ENCODE measurements at regions not wholly inside any gene's neighbourhood (a gene's known extent, or its start where the extent isn't known, plus 50 kb on each side); places are given as distances from the start of the nearest gene placed in this dataset.
A peak's percentile ranks its signal among the peaks of the same experiment; 100 is the strongest.

- intact Hi-C loops (cut with DNase I) = no loop called here
- ATAC-seq (ENCODE audit: low FRiP score) = no peak
- Histone ChIP-seq H3K9me3 (ENCODE audit: control insufficient read depth, low read length) (no peaks in the 10 kb centered on the region), H3K4me3 (ENCODE audit: low read length in 2 of 2) (no peak overlapping the region), H3K27me3 (ENCODE audit: control insufficient read depth in 1 of 2, insufficient read depth in 2 of 2, low read length in 1 of 2) (no peaks in the 10 kb centered on the region), H3K27ac (ENCODE audit: low read depth in 1 of 2, low read length in 2 of 2) (no peak overlapping the region), H3K36me3 (ENCODE audit: control insufficient read depth in 1 of 2, insufficient read depth in 2 of 2, low read length in 1 of 2) (no peaks in the 10 kb centered on the region), H3K4me1 (ENCODE audit: control insufficient read depth in 1 of 2, insufficient read depth in 2 of 2, low read length in 2 of 2) (no peaks in the 10 kb centered on the region)
- WGBS, 2 donors = 38 to 59% methylated on average over 1 of the region's 1 CpG
- DNase-seq = no peak
These were observed 232.0 kb downstream of the SOCS6 start for GRCh38 chr18:70520867-70521266.

GRCh38 chr18:70513502-70514171 is 224.8 kb downstream of the SOCS6 start:
- intact Hi-C loops (cut with DNase I) = no loop called here
- no peaks in the 10 kb centered on the region for H3K9me3 ChIP-seq (ENCODE audit: control insufficient read depth, low read length)
- no peaks in the 10 kb centered on the region for H3K4me1 ChIP-seq (ENCODE audit: control insufficient read depth in 1 of 2, insufficient read depth in 2 of 2, low read length in 2 of 2)
- WGBS, 2 donors = 77 to 84% methylated on average over 9 of the region's 9 CpGs
- DNase-seq (no peak), ATAC-seq (ENCODE audit: low FRiP score) (no peak)
- no peak overlapping the region for H3K27ac ChIP-seq (ENCODE audit: low read depth in 1 of 2, low read length in 2 of 2)
- H3K36me3 ChIP-seq (ENCODE audit: control insufficient read depth in 1 of 2, insufficient read depth in 2 of 2, low read length in 1 of 2) = no peaks in the 10 kb centered on the region
- H3K4me3 ChIP-seq (ENCODE audit: low read length in 2 of 2) = no peak overlapping the region
- no peaks in the 10 kb centered on the region for H3K27me3 ChIP-seq (ENCODE audit: control insufficient read depth in 1 of 2, insufficient read depth in 2 of 2, low read length in 1 of 2)

- Histone ChIP-seq H3K4me3 (ENCODE audit: low read length in 2 of 2) (no peak overlapping the region), H3K27me3 (ENCODE audit: control insufficient read depth in 1 of 2, insufficient read depth in 2 of 2, low read length in 1 of 2) (no peaks in the 10 kb centered on the region), H3K4me1 (ENCODE audit: control insufficient read depth in 1 of 2, insufficient read depth in 2 of 2, low read length in 2 of 2) (no peaks in the 10 kb centered on the region), H3K27ac (ENCODE audit: low read depth in 1 of 2, low read length in 2 of 2) (no peak overlapping the region), H3K9me3 (ENCODE audit: control insufficient read depth, low read length) (no peaks in the 10 kb centered on the region), H3K36me3 (ENCODE audit: control insufficient read depth in 1 of 2, insufficient read depth in 2 of 2, low read length in 1 of 2) (no peaks in the 10 kb centered on the region)
- intact Hi-C loops (cut with DNase I) = no loop called here
- ATAC-seq (ENCODE audit: low FRiP score) (no peak), DNase-seq (no peak)
- 56 to 69% methylated on average over 4 of the region's 4 CpGs for WGBS, 2 donors
These were observed 219.1 kb downstream of the SOCS6 start for GRCh38 chr18:70507970-70508369.

- Histone ChIP-seq H3K27me3 (ENCODE audit: control insufficient read depth in 1 of 2, insufficient read depth in 2 of 2, low read length in 1 of 2) (no peaks in the 10 kb centered on the region), H3K36me3 (ENCODE audit: control insufficient read depth in 1 of 2, insufficient read depth in 2 of 2, low read length in 1 of 2) (no peaks in the 10 kb centered on the region), H3K9me3 (ENCODE audit: control insufficient read depth, low read length) (no peaks in the 10 kb centered on the region), H3K4me1 (ENCODE audit: control insufficient read depth in 1 of 2, insufficient read depth in 2 of 2, low read length in 2 of 2) (no peaks in the 10 kb centered on the region), H3K4me3 (ENCODE audit: low read length in 2 of 2) (no peak overlapping the region), H3K27ac (ENCODE audit: low read depth in 1 of 2, low read length in 2 of 2) (no peak overlapping the region)
- WGBS, 2 donors = 65 to 67% methylated on average over 4 of the region's 4 CpGs
- ATAC-seq (ENCODE audit: low FRiP score) (no peak), DNase-seq (no peak)
- intact Hi-C loops (cut with DNase I) = no loop called here
These were observed 217.7 kb downstream of the SOCS6 start for GRCh38 chr18:70506511-70506910.

GRCh38 chr18:70503060-70503459 is 214.2 kb downstream of the SOCS6 start:
- no peaks in the 10 kb centered on the region for H3K36me3 ChIP-seq (ENCODE audit: control insufficient read depth in 1 of 2, insufficient read depth in 2 of 2, low read length in 1 of 2)
- intact Hi-C loops (cut with DNase I) = no loop called here

GRCh38 chr18:70501358-70501757 is 212.5 kb downstream of the SOCS6 start:
- ATAC-seq (ENCODE audit: low FRiP score) (no peak), DNase-seq (no peak)
- H3K27ac ChIP-seq (ENCODE audit: low read depth in 1 of 2, low read length in 2 of 2) = no peak overlapping the region
- 21 to 28% methylated on average over 4 of the region's 4 CpGs for WGBS, 2 donors
- H3K9me3 ChIP-seq (ENCODE audit: control insufficient read depth, low read length) = no peaks in the 10 kb centered on the region
- intact Hi-C loops (cut with DNase I) = no loop called here
- no peaks in the 10 kb centered on the region for H3K4me1 ChIP-seq (ENCODE audit: control insufficient read depth in 1 of 2, insufficient read depth in 2 of 2, low read length in 2 of 2)
- H3K27me3 ChIP-seq (ENCODE audit: control insufficient read depth in 1 of 2, insufficient read depth in 2 of 2, low read length in 1 of 2) = no peaks in the 10 kb centered on the region
- no peaks in the 10 kb centered on the region for H3K36me3 ChIP-seq (ENCODE audit: control insufficient read depth in 1 of 2, insufficient read depth in 2 of 2, low read length in 1 of 2)
- H3K4me3 ChIP-seq (ENCODE audit: low read length in 2 of 2) = no peak overlapping the region

More at GRCh38 chr18:70503060-70503459, 214.2 kb downstream of the SOCS6 start:
- Histone ChIP-seq H3K27ac (ENCODE audit: low read depth in 1 of 2, low read length in 2 of 2) (no peak overlapping the region), H3K27me3 (ENCODE audit: control insufficient read depth in 1 of 2, insufficient read depth in 2 of 2, low read length in 1 of 2) (no peaks in the 10 kb centered on the region), H3K4me3 (ENCODE audit: low read length in 2 of 2) (no peak overlapping the region), H3K9me3 (ENCODE audit: control insufficient read depth, low read length) (no peaks in the 10 kb centered on the region), H3K4me1 (ENCODE audit: control insufficient read depth in 1 of 2, insufficient read depth in 2 of 2, low read length in 2 of 2) (no peaks in the 10 kb centered on the region)
- ATAC-seq (ENCODE audit: low FRiP score) (no peak), DNase-seq (no peak)
- WGBS, 2 donors = 87 to 88% methylated on average over 1 of the region's 1 CpG

- intact Hi-C loops (cut with DNase I) = no loop called here
- WGBS, 2 donors = 85 to 93% methylated on average over 2 of the region's 2 CpGs
- no peak for ATAC-seq (ENCODE audit: low FRiP score)
- no peak for DNase-seq
- Histone ChIP-seq H3K27ac (ENCODE audit: low read depth in 1 of 2, low read length in 2 of 2) (no peak overlapping the region), H3K4me3 (ENCODE audit: low read length in 2 of 2) (no peak overlapping the region), H3K4me1 (ENCODE audit: control insufficient read depth in 1 of 2, insufficient read depth in 2 of 2, low read length in 2 of 2) (no peaks in the 10 kb centered on the region), H3K36me3 (ENCODE audit: control insufficient read depth in 1 of 2, insufficient read depth in 2 of 2, low read length in 1 of 2) (no peaks in the 10 kb centered on the region), H3K9me3 (ENCODE audit: control insufficient read depth, low read length) (no peaks in the 10 kb centered on the region), H3K27me3 (ENCODE audit: control insufficient read depth in 1 of 2, insufficient read depth in 2 of 2, low read length in 1 of 2) (no peaks in the 10 kb centered on the region)
These were observed 211.9 kb downstream of the SOCS6 start for GRCh38 chr18:70500748-70501147.

- Histone ChIP-seq H3K27me3 (ENCODE audit: control insufficient read depth in 1 of 2, insufficient read depth in 2 of 2, low read length in 1 of 2) (no peaks in the 10 kb centered on the region), H3K9me3 (ENCODE audit: control insufficient read depth, low read length) (no peaks in the 10 kb centered on the region), H3K4me1 (ENCODE audit: control insufficient read depth in 1 of 2, insufficient read depth in 2 of 2, low read length in 2 of 2) (no peaks in the 10 kb centered on the region), H3K27ac (ENCODE audit: low read depth in 1 of 2, low read length in 2 of 2) (no peak overlapping the region), H3K36me3 (ENCODE audit: control insufficient read depth in 1 of 2, insufficient read depth in 2 of 2, low read length in 1 of 2) (no peaks in the 10 kb centered on the region), H3K4me3 (ENCODE audit: low read length in 2 of 2) (no peak overlapping the region)
- DNase-seq (no peak), ATAC-seq (ENCODE audit: low FRiP score) (peak; percentile 59)
- intact Hi-C loops (cut with DNase I) = no loop called here
- 68 to 81% methylated on average over 29 to 31 of the region's 31 CpGs for WGBS, 2 donors
These were observed 210.4 kb downstream of the SOCS6 start for GRCh38 chr18:70499218-70499691.

All from aorta (tissue), 5 donors.